T-cell (primary cell): ENCODE measurements at regions not wholly inside any gene's neighbourhood (a gene's known extent, or its start where the extent isn't known, plus 50 kb on each side); places are given as distances from the start of the nearest gene placed in this dataset.

Experiments used
- ATAC-seq, 4 experiments: fragments of 200-7000 bp in 3 of 4; fragments of 150-1000 bp in 1 of 4; cut with Tn5 transposase; replicated peaks in 1 of 4; 1 replicate in 3 of 4; 2 replicates in 1 of 4; pipeline ENCODE4 v1.10.0; 2021; ENCODE audit warnings: moderate library complexity in 3 of 4, mild to moderate bottlenecking in 2 of 4, moderate number of reproducible peaks in 1 of 4
- CTCF ChIA-PET, 2 donors: fragments of 300-600 bp; sonication (Branson Sonifier 250); formaldehyde crosslinking; loops; one replicate each; lab custom pipeline; 2022; ENCODE audit warnings: antibody characterized with exemption in 2 of 2; lab: Charles Lee
- POLR2A ChIA-PET, 2 donors: fragments of 300-600 bp; sonication (Branson Sonifier 250); formaldehyde crosslinking; loops; one replicate each; lab custom pipeline; 2022; ENCODE audit warnings: antibody characterized with exemption in 2 of 2; lab: Charles Lee
- DNase-seq, 35 experiments: peaks; one replicate each; pipeline versions ENCODE4 v3.0.0 to v3.0.0-alpha.2; 2013 to 2023
- H3K27ac ChIP-seq: one replicate; pipeline ENCODE4 v1.5.1; 2013; ENCODE audit warnings: low read length
- H3K27me3 ChIP-seq, 2 experiments: replicated peaks in 1 of 2; 1 replicate in 1 of 2; 2 replicates in 1 of 2; pipeline versions ENCODE4 v1.6.1 to v1.7.0; 2013; ENCODE audit warnings: low read length in 1 of 2, mixed read lengths in 1 of 2; ENCODE audit not compliant: control insufficient read depth in 2 of 2, insufficient read depth in 2 of 2; ENCODE audit errors: extremely low read depth in 1 of 2
- H3K36me3 ChIP-seq, 2 donors: 1 replicate in 1 of 2; 2 replicates in 1 of 2; pipeline versions ENCODE4 v1.6.1 to v1.7.0; 2013; ENCODE audit warnings: low read length in 1 of 2; ENCODE audit not compliant: control insufficient read depth in 2 of 2, insufficient read depth in 1 of 2; ENCODE audit errors: extremely low read depth in 1 of 2
- H3K4me1 ChIP-seq, 2 experiments: 1 replicate in 1 of 2; 2 replicates in 1 of 2; pipeline versions ENCODE4 v1.6.1 to v1.7.0; 2013; ENCODE audit warnings: low read length in 2 of 2, mixed read lengths in 1 of 2; ENCODE audit not compliant: insufficient read depth in 2 of 2, control insufficient read depth in 1 of 2; ENCODE audit errors: extremely low read depth in 1 of 2
- H3K4me3 ChIP-seq, 2 donors: 1 replicate in 1 of 2; 2 replicates in 1 of 2; pipeline versions ENCODE4 v1.5.1 to v1.7.0; 2013; ENCODE audit warnings: mild to moderate bottlenecking in 2 of 2, low read length in 1 of 2, moderate library complexity in 1 of 2; ENCODE audit not compliant: control insufficient read depth in 1 of 2; ENCODE audit errors: extremely low read depth in 1 of 2
- H3K9me3 ChIP-seq: 2 replicates; pipeline ENCODE4 v1.7.0; 2013
- H3K27ac Mint-ChIP-seq, 2 donors: one replicate each; pipeline ENCODE4 v1.8.0; 2020 to 2021; ENCODE audit warnings: mild to moderate bottlenecking in 2 of 2, mixed read lengths in 2 of 2
- H3K27me3 Mint-ChIP-seq, 2 donors: one replicate each; pipeline ENCODE4 v1.8.0; 2021 to 2022; ENCODE audit warnings: mixed read lengths in 2 of 2
- H3K36me3 Mint-ChIP-seq: one replicate; pipeline ENCODE4 v1.8.0; 2021; ENCODE audit warnings: mixed read lengths
- H3K4me1 Mint-ChIP-seq, 3 donors: one replicate each; pipeline ENCODE4 v1.8.0; 2020 to 2022; ENCODE audit warnings: mixed read lengths in 3 of 3, mild to moderate bottlenecking in 1 of 3
- H3K4me3 Mint-ChIP-seq, 3 donors: one replicate each; pipeline ENCODE4 v1.8.0; 2020 to 2022; ENCODE audit warnings: mild to moderate bottlenecking in 3 of 3, mixed read lengths in 3 of 3, moderate library complexity in 3 of 3
- H3K9me3 Mint-ChIP-seq, 3 donors: one replicate each; pipeline ENCODE4 v1.8.0; 2020 to 2022; ENCODE audit warnings: mixed read lengths in 3 of 3
- WGBS: methylation state at CpG from one replicate; pipeline ENCODE4 v1.1.5; 2013; ENCODE audit warnings: missing lambda C conversion rate; ENCODE audit not compliant: insufficient coverage; 5-methylcytosine and 5-hydroxymethylcytosine counted together

DNA sequence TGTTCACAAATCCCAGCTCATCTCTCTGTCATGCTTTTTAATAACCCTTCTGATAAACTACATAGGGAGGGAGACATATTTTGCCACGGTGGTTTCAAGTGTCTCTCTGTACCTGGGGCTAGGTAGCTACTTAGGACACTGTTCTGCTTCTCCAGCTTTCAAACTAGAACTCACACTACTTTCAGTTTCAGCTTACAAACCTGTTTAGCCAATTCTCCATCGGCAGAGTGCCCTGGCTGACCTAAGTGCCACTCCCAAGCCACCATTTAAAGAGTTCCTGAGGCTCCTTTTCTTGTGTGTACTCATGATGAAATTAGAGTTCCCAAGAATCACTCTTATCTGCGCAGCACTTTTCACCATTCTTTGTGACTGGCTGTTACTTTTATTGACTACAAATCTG, 899.2 kb downstream of the FAT4 start:
- CTCF ChIA-PET, result no interaction called here

DNA sequence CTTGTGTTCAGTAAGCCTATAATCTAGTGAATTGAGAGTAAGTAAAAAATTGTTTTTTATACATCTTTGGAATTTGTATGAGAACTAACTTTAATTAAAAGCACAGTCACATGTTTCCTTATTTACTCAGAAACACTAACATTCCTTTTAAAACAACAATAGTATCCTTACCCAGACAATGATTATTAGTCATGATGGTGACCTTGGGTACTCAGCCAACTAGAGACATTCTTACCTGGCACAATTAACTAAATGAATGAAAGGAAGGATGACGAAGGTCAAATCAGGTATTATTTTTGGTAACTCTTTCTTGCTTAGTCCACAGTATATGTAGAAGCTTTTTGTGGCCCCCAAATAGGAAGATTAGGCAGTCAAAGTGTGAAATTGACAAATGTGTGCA, 901.0 kb downstream of the FAT4 start:
- H3K27ac ChIP-seq, result no peak overlapping the region
- no peaks in the 10 kb centered on the region for H3K36me3 ChIP-seq
- ATAC-seq, result no peak
- POLR2A ChIA-PET, result no interaction called here
- no peaks in the 10 kb centered on the region for H3K4me1 ChIP-seq
- no peak overlapping the region for H3K4me3 ChIP-seq
- no peaks in the 10 kb centered on the region for H3K27me3 ChIP-seq
- Mint-ChIP-seq H3K36me3 (no peaks in the 10 kb centered on the region), H3K4me1 (no peaks in the 10 kb centered on the region), H3K9me3 (peaks cover 0 to 9% (median 2%) of the 10 kb centered on the region in 3 donors), H3K27ac (no peak overlapping the region), H3K4me3 (no peak overlapping the region), H3K27me3 (no peaks in the 10 kb centered on the region)
- CTCF ChIA-PET, result no interaction called here
- WGBS, result no CpG with 5 or more reads among the region's 1 CpG
- DNase-seq, result no peak
- H3K9me3 ChIP-seq, result no peaks in the 10 kb centered on the region

More for the DNA sequence above, 899.2 kb downstream of the FAT4 start:
- no peaks in the 10 kb centered on the region for H3K27me3 Mint-ChIP-seq
- no peak overlapping the region for H3K27ac ChIP-seq
- H3K9me3 Mint-ChIP-seq, result peaks cover 0 to 14% (median 4%) of the 10 kb centered on the region in 3 donors
- no peaks in the 10 kb centered on the region for H3K36me3 ChIP-seq
- H3K4me1 Mint-ChIP-seq, result no peaks in the 10 kb centered on the region
- H3K36me3 Mint-ChIP-seq, result no peaks in the 10 kb centered on the region
- H3K27me3 ChIP-seq, result no peaks in the 10 kb centered on the region
- 80% methylated on average over 1 of the region's 3 CpGs for WGBS
- no peaks in the 10 kb centered on the region for H3K4me1 ChIP-seq
- H3K4me3 ChIP-seq, result no peak overlapping the region
- no peaks in the 10 kb centered on the region for H3K9me3 ChIP-seq
- H3K27ac Mint-ChIP-seq, result no peak overlapping the region
- no peak for DNase-seq
- H3K4me3 Mint-ChIP-seq, result no peak overlapping the region
- POLR2A ChIA-PET, result no interaction called here
- ATAC-seq, result no peak

DNA sequence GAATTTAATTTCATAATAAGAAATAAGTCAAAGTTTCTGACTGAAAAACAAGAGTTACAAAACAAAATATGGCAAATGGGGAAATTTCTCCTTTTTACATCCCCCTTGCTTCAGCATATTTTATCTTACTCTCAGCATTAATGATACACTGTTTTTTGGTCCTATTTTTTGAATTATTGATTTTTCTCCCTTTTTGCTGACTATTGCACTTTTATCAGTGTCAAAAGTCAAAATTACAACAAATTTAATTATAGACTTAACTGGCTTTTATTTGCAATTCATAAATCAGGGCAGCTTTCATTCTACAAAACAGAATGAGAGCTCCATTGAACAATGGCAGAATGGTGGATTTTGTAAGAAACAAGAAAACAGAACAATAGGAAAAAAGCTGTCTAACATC, 901.9 kb downstream of the FAT4 start:
- ChIA-PET POLR2A (no interaction called here), CTCF (no interaction called here)
- no peaks in the 10 kb centered on the region for H3K27me3 Mint-ChIP-seq
- DNase-seq (no peak), ATAC-seq (no peak)
- H3K4me1 Mint-ChIP-seq, result no peaks in the 10 kb centered on the region
- no peak overlapping the region for H3K27ac Mint-ChIP-seq
- no peaks in the 10 kb centered on the region for H3K36me3 Mint-ChIP-seq
- Histone ChIP-seq H3K36me3 (no peaks in the 10 kb centered on the region), H3K4me1 (no peaks in the 10 kb centered on the region), H3K27me3 (no peaks in the 10 kb centered on the region), H3K27ac (no peak overlapping the region), H3K4me3 (no peak overlapping the region), H3K9me3 (no peaks in the 10 kb centered on the region)
- H3K9me3 Mint-ChIP-seq, result peaks cover 0 to 9% (median 4%) of the 10 kb centered on the region in 3 donors
- no peak overlapping the region for H3K4me3 Mint-ChIP-seq

DNA sequence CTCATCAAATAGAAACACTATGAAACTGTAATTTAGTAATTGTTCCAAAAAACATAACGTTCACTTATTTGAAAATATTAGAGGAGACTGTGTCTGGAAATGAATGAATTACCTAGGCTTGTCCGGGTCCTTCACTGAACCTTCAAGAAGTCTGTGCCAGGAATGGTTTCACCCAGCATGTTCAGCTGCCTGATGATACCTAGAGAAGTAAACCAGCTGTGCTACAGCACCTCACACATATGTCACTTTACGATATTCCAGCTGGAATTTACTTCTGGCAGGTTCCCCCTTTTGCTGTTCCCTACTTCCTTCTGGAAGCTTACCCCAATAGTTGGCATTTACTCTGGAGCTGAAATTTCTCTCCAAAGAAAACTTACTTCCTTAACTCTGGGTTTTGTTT, 906.5 kb downstream of the FAT4 start:
- Mint-ChIP-seq H3K9me3 (peaks cover 0 to 12% (median 6%) of the 10 kb centered on the region in 3 donors), H3K4me3 (no peak overlapping the region), H3K27me3 (no peaks in the 10 kb centered on the region), H3K4me1 (no peaks in the 10 kb centered on the region), H3K27ac (no peak overlapping the region), H3K36me3 (no peaks in the 10 kb centered on the region)
- no peak for DNase-seq
- Histone ChIP-seq H3K9me3 (no peaks in the 10 kb centered on the region), H3K27ac (no peak overlapping the region), H3K36me3 (no peaks in the 10 kb centered on the region), H3K27me3 (no peaks in the 10 kb centered on the region), H3K4me1 (no peaks in the 10 kb centered on the region), H3K4me3 (no peak overlapping the region)
- POLR2A ChIA-PET, result no interaction called here
- 85% methylated on average over 2 of the region's 3 CpGs for WGBS
- CTCF ChIA-PET, result no interaction called here
- ATAC-seq, result no peak

DNA sequence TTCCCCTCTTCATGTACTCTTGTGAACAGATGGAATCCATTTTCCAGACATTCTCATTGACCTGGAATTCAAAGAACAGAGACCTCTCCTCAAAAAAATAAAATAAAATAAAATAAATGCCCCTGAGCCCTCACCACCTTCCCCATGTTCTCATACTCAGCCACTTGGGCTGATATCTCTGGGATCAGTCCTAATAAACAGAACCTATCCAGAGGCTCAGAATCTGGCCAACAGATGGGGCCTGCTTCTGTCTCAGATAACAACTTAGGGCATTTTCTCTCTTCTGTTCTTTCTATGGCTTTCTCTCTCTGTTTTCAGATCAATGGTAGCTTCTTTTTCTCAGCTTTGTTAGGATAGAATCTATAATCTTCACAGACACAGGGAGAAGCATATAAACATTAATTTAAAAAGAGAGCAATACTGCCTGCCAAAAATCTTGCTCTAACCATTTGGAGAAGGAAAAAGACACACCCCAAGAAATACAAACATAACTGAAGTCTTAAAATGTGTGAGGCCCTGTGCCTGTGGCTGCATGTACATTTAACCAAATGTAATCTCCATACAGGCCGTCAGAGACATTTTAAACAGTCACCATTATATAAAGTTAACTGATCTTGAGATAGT, 907.1 kb downstream of the FAT4 start:
- DNase-seq (no peak), ATAC-seq (no peak)
- no peak overlapping the region for H3K4me3 Mint-ChIP-seq
- no peaks in the 10 kb centered on the region for H3K9me3 ChIP-seq
- no peaks in the 10 kb centered on the region for H3K27me3 ChIP-seq
- WGBS, result no CpG with 5 or more reads among the region's 1 CpG
- peaks cover 0 to 12% (median 6%) of the 10 kb centered on the region in 3 donors for H3K9me3 Mint-ChIP-seq
- no peaks in the 10 kb centered on the region for H3K4me1 ChIP-seq
- no peaks in the 10 kb centered on the region for H3K4me1 Mint-ChIP-seq
- ChIA-PET POLR2A (no interaction called here), CTCF (no interaction called here)
- no peaks in the 10 kb centered on the region for H3K36me3 Mint-ChIP-seq
- no peak overlapping the region for H3K4me3 ChIP-seq
- no peak overlapping the region for H3K27ac ChIP-seq
- H3K36me3 ChIP-seq, result no peaks in the 10 kb centered on the region
- H3K27me3 Mint-ChIP-seq, result no peaks in the 10 kb centered on the region
- H3K27ac Mint-ChIP-seq, result no peak overlapping the region

DNA sequence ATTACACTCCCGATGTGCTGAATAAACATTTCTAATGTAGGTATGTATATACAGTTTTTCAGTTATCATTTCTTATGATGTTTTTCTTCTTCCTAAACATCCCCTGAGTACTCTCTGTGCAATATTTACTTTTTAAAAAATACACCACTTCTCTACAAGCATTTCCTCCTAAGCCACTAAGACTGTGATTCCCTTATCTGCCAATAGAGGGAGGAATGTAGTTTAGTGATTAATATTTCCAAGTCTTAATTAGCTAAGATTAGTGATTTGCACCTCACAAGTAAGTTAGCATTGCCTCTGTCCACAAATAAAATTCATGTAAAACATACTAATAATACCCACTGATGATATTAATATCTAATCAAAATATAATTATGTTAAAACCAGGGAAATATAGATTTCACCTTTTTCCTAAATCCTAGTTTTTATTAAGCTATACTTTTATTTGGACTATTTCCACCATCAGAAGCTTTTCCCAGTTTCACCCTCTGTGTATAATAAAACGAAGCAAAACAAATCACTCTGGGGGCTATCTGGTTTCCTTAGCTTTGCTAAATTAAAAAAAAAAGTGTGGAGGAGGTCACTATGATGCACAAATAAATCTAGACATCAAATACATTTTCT, 909.1 kb downstream of the FAT4 start:
- Mint-ChIP-seq H3K27ac (no peak overlapping the region), H3K9me3 (peaks cover under 1 to 7% (median 3%) of the 10 kb centered on the region in 3 donors), H3K27me3 (no peaks in the 10 kb centered on the region), H3K36me3 (no peaks in the 10 kb centered on the region), H3K4me3 (no peak overlapping the region), H3K4me1 (no peaks in the 10 kb centered on the region)
- ChIA-PET POLR2A (no interaction called here), CTCF (no interaction called here)
- H3K36me3 ChIP-seq, result no peaks in the 10 kb centered on the region
- ATAC-seq, result no peak
- no peaks in the 10 kb centered on the region for H3K27me3 ChIP-seq
- WGBS, result no CpG with 5 or more reads among the region's 2 CpGs
- no peaks in the 10 kb centered on the region for H3K4me1 ChIP-seq
- H3K4me3 ChIP-seq, result no peak overlapping the region
- H3K9me3 ChIP-seq, result no peaks in the 10 kb centered on the region
- DNase-seq, result no peak
- H3K27ac ChIP-seq, result no peak overlapping the region
